Thymus (tissue), 11 donors: ENCODE measurements at regions not wholly inside any gene's neighbourhood (a gene's known extent, or its start where the extent isn't known, plus 50 kb on each side); places are given as distances from the start of the nearest gene placed in this dataset.

Experiments
- DNase-seq, 9 donors: peaks; one replicate each; pipeline ENCODE4 v3.0.0-alpha.2; 2013; ENCODE audit warnings: low spot score in 9 of 9, low read depth in 6 of 9, missing footprints in 1 of 9
- H3K27ac ChIP-seq, 2 donors: one replicate each; pipeline ENCODE4 v1.5.1; 2013; ENCODE audit warnings: control low read depth in 1 of 2, low read depth in 1 of 2, low read length in 1 of 2, mild to moderate bottlenecking in 1 of 2, moderate library complexity in 1 of 2
- H3K27me3 ChIP-seq, 2 donors: one replicate each; pipeline ENCODE4 v1.5.1; 2013; ENCODE audit warnings: low read length in 1 of 2; ENCODE audit not compliant: control insufficient read depth in 2 of 2, insufficient read depth in 1 of 2
- H3K36me3 ChIP-seq, 2 donors: one replicate each; pipeline ENCODE4 v1.5.1; 2013; ENCODE audit warnings: low read length in 1 of 2, mild to moderate bottlenecking in 1 of 2, moderate library complexity in 1 of 2; ENCODE audit not compliant: control insufficient read depth in 2 of 2, insufficient read depth in 2 of 2
- H3K4me1 ChIP-seq, 2 donors: one replicate each; pipeline ENCODE4 v1.5.1; 2013; ENCODE audit warnings: low read length in 2 of 2; ENCODE audit not compliant: control insufficient read depth in 2 of 2, insufficient read depth in 2 of 2
- H3K4me3 ChIP-seq, 2 donors: one replicate each; pipeline ENCODE4 v1.5.1; 2013; ENCODE audit warnings: low read length in 2 of 2, control low read depth in 1 of 2, mild to moderate bottlenecking in 1 of 2
- H3K9me3 ChIP-seq, 2 donors: one replicate each; pipeline ENCODE4 v1.5.1; 2013; ENCODE audit warnings: low read length in 1 of 2, mild to moderate bottlenecking in 1 of 2; ENCODE audit not compliant: control insufficient read depth in 2 of 2, insufficient read depth in 1 of 2
- WGBS: extraction: QIAGEN DNeasy Blood & Tissue Kit; methylation state at CpG from one replicate; pipeline ENCODE4 v1.1.7; 2013; 5-methylcytosine and 5-hydroxymethylcytosine counted together
- donor health status: healthy.

DNA sequence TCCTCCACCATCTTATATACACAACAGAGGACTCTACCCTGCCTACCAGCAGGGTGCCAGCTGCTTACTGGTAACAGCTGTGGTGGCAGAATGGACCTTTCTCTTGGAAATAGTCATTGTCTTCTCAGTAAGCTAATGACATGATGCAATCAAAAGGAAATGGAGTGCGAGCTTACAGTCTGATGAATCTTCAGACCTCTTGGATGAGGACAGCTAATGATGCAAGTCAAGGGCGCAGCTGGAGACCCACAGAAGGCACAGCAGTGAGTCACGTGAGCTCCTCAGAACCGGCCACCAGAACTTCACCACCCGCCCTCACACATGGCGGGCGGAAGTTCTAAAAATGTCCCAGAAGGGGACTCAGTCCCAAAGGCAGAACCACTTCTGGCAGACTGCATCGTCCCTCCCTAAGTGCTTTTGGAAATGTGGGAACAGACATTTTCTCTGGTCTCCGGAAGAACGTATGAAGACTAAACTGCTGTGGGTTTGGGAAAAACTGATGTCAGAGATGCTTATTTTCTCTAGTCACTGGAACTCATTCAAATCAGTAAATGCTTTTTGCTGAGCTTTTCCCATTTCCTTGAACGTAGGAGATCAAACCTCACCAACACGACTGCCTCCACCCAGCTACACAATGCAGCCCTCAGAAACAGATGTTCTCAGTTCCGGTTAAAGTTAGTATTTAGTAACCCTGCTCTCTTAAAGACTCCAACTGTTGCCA, 96.4 kb downstream of the FAS start:
- H3K4me1 ChIP-seq = no peaks in the 10 kb centered on the region
- WGBS = 90% methylated on average over 13 of the region's 13 CpGs
- H3K4me3 ChIP-seq = no peak overlapping the region
- H3K27me3 ChIP-seq = no peaks in the 10 kb centered on the region
- no peak for DNase-seq
- H3K27ac ChIP-seq = no peak overlapping the region
- no peaks in the 10 kb centered on the region for H3K9me3 ChIP-seq
- no peaks in the 10 kb centered on the region for H3K36me3 ChIP-seq

DNA sequence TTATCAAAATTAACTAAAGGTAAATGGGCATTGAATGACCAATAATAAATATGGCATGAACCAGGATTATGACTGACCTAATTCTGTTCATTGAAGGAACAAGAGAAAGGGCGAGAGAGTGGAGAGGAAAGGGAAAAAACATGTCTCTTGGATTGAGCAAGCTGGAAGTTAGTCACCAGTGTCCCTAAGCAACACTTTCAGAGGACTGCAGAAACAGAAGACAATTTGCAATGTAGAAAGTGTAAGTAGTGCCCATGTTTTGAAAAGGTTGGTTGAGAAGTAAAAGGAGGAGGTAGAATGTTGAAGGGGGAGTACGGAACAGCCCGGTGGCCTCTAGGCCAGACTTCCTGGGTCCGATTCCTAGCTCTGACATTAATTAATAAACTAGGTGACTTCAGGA, 94.6 kb downstream of the FAS start:
- no peaks in the 10 kb centered on the region for H3K36me3 ChIP-seq
- no peaks in the 10 kb centered on the region for H3K9me3 ChIP-seq
- H3K4me1 ChIP-seq = no peaks in the 10 kb centered on the region
- WGBS = 98% methylated on average over 4 of the region's 4 CpGs
- DNase-seq = no peak
- no peak overlapping the region for H3K27ac ChIP-seq
- no peak overlapping the region for H3K4me3 ChIP-seq
- H3K27me3 ChIP-seq = no peaks in the 10 kb centered on the region

DNA sequence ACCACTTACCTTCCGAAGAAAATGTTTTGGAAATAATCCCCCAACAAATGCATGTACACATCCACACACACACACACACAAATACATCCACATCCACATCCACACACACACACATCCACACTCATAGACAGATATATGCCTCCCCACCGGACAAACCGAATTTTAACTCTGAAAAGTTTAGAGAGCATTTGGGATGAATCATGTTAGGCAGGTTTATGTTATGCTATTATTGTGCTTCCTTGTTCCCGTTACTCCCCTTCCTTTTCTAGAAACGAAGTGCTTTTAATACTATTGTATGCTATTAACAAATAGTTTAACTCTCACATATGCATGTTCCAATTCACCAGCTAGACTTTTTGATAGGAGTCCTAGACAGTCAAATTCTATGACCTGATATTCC, 91.5 kb downstream of the FAS start:
- no peak overlapping the region for H3K4me3 ChIP-seq
- H3K9me3 ChIP-seq = no peaks in the 10 kb centered on the region
- H3K27ac ChIP-seq = no peak overlapping the region
- no peaks in the 10 kb centered on the region for H3K36me3 ChIP-seq
- no peak for DNase-seq
- WGBS = 95% methylated on average over 5 of the region's 5 CpGs
- no peaks in the 10 kb centered on the region for H3K4me1 ChIP-seq
- no peaks in the 10 kb centered on the region for H3K27me3 ChIP-seq

DNA sequence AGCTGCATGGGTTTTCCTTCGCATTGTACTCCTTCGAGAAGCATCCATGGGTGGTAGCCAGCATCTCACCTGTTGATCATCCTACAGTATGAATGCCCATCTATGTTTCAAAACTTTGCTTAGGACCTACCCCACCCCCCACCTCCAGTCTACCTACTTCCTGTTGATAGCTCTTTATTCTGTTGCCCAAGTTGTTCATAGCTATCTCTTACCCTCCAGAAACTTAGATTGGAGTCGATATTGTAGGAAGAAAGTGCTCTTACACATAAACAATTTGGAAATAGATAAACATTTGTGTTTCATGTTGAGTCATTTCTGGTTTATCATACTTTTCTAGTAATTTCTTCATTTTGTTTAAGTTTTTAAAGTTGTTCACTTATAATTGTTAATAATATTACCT, 90.1 kb downstream of the FAS start:
- no peak overlapping the region for H3K4me3 ChIP-seq
- no peaks in the 10 kb centered on the region for H3K4me1 ChIP-seq
- H3K9me3 ChIP-seq = no peaks in the 10 kb centered on the region
- WGBS = 65% methylated on average over 3 of the region's 3 CpGs
- H3K27me3 ChIP-seq = no peaks in the 10 kb centered on the region
- no peak overlapping the region for H3K27ac ChIP-seq
- H3K36me3 ChIP-seq = no peaks in the 10 kb centered on the region
- DNase-seq = no peak

DNA sequence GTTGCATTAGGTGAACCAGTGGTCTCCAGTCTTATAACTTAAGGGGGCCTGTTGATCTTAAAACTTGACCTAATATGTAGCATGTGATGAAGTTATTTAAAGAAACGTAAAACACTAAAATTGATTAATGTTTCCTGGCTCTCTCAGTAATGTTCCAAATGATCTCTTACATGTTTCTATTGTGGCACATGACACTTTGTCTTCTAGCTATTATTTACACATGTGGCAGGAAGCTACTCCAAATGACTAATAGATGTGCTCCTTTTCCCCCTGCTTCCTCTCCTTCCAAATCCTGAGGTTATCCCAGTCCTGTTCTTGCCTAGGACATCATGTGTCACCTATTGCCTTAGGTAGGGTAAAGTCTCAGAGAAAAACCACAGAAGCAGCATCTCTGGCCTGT, 89.4 kb downstream of the FAS start:
- 97% methylated on average over 1 of the region's 1 CpG for WGBS
- Histone ChIP-seq H3K36me3 (no peaks in the 10 kb centered on the region), H3K4me3 (no peak overlapping the region), H3K27ac (no peak overlapping the region), H3K4me1 (no peaks in the 10 kb centered on the region), H3K9me3 (no peaks in the 10 kb centered on the region), H3K27me3 (no peaks in the 10 kb centered on the region)
- DNase-seq = no peak

DNA sequence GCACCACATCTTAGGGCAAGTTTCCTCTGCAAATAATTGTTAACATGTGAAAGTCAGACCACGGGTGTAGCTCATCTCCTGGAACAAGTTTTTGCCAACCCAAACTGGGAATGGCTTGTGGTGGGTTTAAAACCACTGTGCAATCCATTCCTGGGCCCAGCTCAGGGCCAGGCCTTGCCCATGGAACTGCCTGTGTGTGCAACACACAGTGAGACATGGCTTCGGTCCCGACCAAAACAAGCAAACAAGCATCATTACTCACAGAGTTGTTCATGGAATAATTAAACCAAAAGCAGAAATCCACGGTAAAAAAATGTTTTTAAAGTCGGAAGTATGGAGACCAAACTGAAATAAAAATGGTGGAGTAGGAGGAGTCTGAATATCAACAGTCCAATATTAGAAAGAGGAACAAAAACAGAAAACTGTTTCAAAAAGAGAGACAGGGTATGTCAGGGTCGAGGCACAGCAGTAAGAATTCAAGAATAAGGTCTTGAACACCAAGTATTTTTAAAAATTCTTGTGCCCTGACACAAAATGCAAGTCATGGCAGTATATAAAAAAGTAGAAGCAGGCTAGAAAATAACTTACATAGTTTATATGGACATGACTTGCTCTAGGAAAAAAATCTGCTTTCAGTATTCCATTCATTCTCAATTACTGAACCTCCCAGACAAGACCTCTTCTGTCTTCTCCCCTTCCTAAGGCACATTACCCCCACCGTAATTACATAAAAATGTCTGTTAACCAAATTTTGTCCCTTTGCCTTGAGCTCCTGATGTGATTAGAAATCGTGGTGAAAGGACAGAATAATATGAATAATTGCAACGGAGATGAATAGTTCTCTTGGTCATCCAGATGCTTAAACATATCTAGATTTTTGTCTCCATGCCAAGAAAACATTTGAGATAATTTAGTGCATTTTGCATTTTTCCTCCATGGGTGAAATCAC, 88.4 kb downstream of the FAS start:
- WGBS = 91% methylated on average over 9 of the region's 9 CpGs
- H3K4me3 ChIP-seq = no peak overlapping the region
- H3K27ac ChIP-seq = no peak overlapping the region
- H3K36me3 ChIP-seq = no peaks in the 10 kb centered on the region
- no peaks in the 10 kb centered on the region for H3K9me3 ChIP-seq
- DNase-seq = no peak
- no peaks in the 10 kb centered on the region for H3K27me3 ChIP-seq
- H3K4me1 ChIP-seq = no peaks in the 10 kb centered on the region

DNA sequence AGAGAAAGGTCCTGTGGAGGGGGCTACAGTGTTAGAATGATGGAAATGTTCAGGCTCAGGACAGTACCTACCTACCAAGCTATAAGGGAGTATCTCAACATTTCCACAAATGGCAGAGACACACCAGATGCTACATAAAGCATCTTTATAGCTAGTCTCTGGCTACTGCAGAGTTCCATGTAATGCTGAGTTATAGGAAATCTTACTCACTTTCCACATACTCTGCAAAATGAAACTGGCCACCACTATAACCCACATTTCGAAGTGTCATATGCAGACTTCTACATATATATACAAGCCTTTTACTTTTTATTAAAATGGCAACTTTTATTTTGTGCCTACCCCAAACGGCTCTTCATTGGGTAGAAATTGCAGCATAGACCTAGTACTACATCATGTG, 85.5 kb downstream of the FAS start:
- over 99% methylated on average over 2 of the region's 2 CpGs for WGBS
- Histone ChIP-seq H3K36me3 (no peaks in the 10 kb centered on the region), H3K27ac (no peak overlapping the region), H3K4me3 (no peak overlapping the region), H3K27me3 (no peaks in the 10 kb centered on the region), H3K4me1 (no peaks in the 10 kb centered on the region), H3K9me3 (no peaks in the 10 kb centered on the region)
- no peak for DNase-seq

DNA sequence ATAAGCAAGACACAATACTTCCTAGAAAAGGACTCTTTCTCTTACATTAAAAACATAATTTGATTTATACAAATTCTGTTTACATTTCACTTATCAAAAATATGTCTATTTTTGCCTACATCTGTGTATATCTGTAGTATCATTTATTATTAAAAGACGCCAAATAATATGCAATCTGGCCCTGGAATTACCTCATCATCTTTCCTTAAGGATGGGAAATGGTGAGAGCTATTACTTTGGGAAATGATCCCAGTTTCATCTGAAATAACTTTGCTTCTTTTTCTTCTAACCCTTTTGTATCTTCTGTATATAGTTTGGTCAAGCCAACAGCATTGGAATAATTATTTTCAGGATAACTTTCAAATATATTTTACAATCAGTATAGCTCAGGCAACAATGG, 85.0 kb downstream of the FAS start:
- WGBS = 99% methylated on average over 1 of the region's 1 CpG
- H3K27me3 ChIP-seq = no peaks in the 10 kb centered on the region
- no peaks in the 10 kb centered on the region for H3K4me1 ChIP-seq
- no peak overlapping the region for H3K27ac ChIP-seq
- H3K9me3 ChIP-seq = no peaks in the 10 kb centered on the region
- no peaks in the 10 kb centered on the region for H3K36me3 ChIP-seq
- DNase-seq = no peak
- H3K4me3 ChIP-seq = no peak overlapping the region

DNA sequence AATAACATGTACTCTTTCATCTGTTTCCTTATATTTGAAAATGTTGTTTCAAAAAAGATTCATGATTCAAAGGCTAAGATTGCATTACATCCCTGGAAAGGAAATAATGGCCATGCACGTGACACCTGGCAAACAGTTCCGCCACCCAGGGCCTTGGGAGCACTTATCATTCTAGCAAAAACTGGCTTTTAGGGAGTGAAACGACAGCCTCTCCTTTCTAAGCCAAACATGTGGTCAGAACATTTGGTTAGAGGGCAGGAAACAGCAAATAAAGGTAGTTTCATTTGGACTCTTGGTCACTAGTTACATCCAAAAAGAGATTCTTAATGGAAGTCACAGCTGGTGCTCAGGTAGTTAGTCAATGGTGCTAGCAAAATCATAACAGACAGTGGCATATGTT, 83.5 kb downstream of the FAS start:
- no peaks in the 10 kb centered on the region for H3K9me3 ChIP-seq
- DNase-seq = no peak
- H3K27me3 ChIP-seq = no peaks in the 10 kb centered on the region
- WGBS = 72% methylated on average over 3 of the region's 3 CpGs
- no peaks in the 10 kb centered on the region for H3K4me1 ChIP-seq
- H3K27ac ChIP-seq = no peak overlapping the region
- H3K36me3 ChIP-seq = no peaks in the 10 kb centered on the region
- no peak overlapping the region for H3K4me3 ChIP-seq
